ENCODE measurements at regions not wholly inside any gene's neighbourhood (a gene's known extent, or its start where the extent isn't known, plus 50 kb on each side); places are given as distances from the start of the nearest gene placed in this dataset.

DNA sequence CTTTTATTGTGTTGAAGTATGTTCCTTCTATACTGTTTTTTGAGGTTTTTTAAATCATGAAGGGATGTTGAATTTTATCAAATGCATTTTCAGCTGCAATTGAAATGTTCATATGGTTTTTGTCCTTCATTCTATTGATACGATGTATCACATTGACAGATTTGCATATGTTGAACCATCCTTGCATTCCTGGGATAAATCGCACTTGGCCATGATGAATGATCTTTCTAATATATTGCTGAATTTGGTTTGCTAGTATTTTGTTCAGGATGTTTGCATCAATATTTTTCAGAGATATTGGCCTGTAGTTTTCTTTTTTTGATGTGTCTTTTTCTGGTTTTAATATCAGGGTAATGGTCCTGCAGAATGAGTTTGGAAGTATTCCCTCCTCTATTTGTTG lies 214.0 kb downstream of the LMO4 start:
- no peak for TF ChIP-seq POLR2A (IDR thresholded peaks at IDR 0.05)
- TF ChIP-seq, protein P1, sequence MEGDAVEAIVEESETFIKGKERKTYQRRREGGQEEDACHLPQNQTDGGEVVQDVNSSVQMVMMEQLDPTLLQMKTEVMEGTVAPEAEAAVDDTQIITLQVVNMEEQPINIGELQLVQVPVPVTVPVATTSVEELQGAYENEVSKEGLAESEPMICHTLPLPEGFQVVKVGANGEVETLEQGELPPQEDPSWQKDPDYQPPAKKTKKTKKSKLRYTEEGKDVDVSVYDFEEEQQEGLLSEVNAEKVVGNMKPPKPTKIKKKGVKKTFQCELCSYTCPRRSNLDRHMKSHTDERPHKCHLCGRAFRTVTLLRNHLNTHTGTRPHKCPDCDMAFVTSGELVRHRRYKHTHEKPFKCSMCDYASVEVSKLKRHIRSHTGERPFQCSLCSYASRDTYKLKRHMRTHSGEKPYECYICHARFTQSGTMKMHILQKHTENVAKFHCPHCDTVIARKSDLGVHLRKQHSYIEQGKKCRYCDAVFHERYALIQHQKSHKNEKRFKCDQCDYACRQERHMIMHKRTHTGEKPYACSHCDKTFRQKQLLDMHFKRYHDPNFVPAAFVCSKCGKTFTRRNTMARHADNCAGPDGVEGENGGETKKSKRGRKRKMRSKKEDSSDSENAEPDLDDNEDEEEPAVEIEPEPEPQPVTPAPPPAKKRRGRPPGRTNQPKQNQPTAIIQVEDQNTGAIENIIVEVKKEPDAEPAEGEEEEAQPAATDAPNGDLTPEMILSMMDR (IDR thresholded peaks at IDR 0.05) = no peak
- no peak for TF ChIP-seq EP300 (IDR thresholded peaks at IDR 0.05)
- no peak for TF ChIP-seq POLR2AphosphoS5 (IDR thresholded peaks at IDR 0.05)
